Testis (tissue), 2 donors: ENCODE measurements at regions not wholly inside any gene's neighbourhood (a gene's known extent, or its start where the extent isn't known, plus 50 kb on each side); places are given as distances from the start of the nearest gene placed in this dataset.

Experiments used
- DNase-seq: peaks from one replicate; pipeline ENCODE4 v3.0.0-alpha.2; 2019
- H3K27ac ChIP-seq, 2 donors: fragments of 200-600 bp; sonication (generic); one replicate each; pipeline ENCODE4 v1.5.1; 2019
- H3K27me3 ChIP-seq: fragments of 200-600 bp; sonication (generic); one replicate; pipeline ENCODE4 v1.5.1; 2019
- H3K36me3 ChIP-seq: fragments of 200-600 bp; sonication (generic); one replicate; pipeline ENCODE4 v1.5.1; 2017; ENCODE audit warnings: low read depth; ENCODE audit errors: missing control alignments
- H3K4me1 ChIP-seq: fragments of 200-600 bp; sonication (generic); one replicate; pipeline ENCODE4 v1.5.1; 2019
- H3K4me3 ChIP-seq, 2 donors: fragments of 200-600 bp; sonication (generic); one replicate each; pipeline ENCODE4 v1.5.1; 2017 to 2019
- H3K9me3 ChIP-seq: fragments of 200-600 bp; sonication (generic); one replicate; pipeline ENCODE4 v1.5.1; 2017
- POLR2A ChIP-seq: fragments of 450-650 bp; IDR thresholded peaks from one replicate; pipeline ENCODE4 v1.6.1; 2017; ENCODE audit warnings: antibody characterized with exemption, mild to moderate bottlenecking, moderate library complexity
- WGBS, 2 donors: methylation state at CpG; one replicate each; pipeline ENCODE4 v1.1.5; 2018; 5-methylcytosine and 5-hydroxymethylcytosine counted together
- intact Hi-C: fragments of 100-400 bp; cut with DNase I; formaldehyde crosslinking; loops from one replicate; pipeline ENCODE4 v1.15.1; 2023; ENCODE audit warnings: low total_unique reads
- TF ChIP-seq, protein P1 (sequence below), 3 experiments: fragments of 450-650 bp in 2 of 3; fragments of 200-600 bp in 1 of 3; sonication (generic) in 1 of 3; IDR thresholded peaks; one replicate each; pipeline ENCODE4 v1.5.1; 2016 to 2019; ENCODE audit warnings: antibody characterized with exemption in 3 of 3, mild to moderate bottlenecking in 2 of 3, moderate library complexity in 1 of 3

DNA sequence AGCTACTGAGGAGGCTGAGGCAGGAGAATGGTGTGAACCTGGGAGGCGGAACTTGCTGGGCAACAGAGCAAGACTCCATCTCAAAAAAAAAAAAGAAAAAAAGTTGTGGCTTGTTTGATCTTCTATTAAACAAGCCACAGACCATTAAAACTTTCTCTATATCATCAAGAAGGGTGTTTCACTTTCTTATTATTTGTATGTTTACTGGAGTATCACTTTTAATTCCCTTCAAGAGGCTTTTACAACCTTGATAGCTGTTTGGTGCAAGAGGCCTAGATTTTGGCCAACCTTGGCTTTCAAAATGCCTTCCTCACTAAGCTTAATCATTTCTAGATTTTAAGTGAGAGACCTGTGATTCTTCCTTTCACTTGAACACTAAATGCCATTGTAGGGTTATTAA lies 339.1 kb downstream of the TSN start:
- WGBS, 2 donors, result 89 to 100% methylated on average over 1 of the region's 1 CpG

DNA sequence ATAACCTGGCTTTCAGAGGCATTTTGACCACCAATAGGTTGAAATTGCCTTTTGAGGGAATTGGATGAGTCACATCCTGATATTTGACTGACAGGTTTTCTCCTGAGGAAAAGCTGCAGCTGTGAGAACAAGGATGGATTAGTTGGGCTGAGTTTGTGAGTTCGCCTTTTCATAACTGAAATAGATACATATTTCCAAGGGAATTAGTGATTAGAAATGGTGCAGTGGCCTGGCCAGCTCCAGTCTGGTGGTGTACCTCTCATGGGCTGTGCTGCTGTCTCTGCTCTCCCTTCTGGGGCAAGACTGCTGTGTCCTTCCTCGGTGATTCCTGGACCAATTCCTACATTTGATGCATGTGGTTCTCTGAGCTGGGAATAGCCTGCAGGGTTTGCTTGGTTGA lies 341.3 kb downstream of the TSN start:
- 46 to 71% methylated on average over 2 of the region's 2 CpGs for WGBS, 2 donors
- Histone ChIP-seq H3K4me3 (no peak overlapping the region), H3K9me3 (no peaks in the 10 kb centered on the region), H3K36me3 (no peaks in the 10 kb centered on the region), H3K4me1 (no peaks in the 10 kb centered on the region), H3K27ac (no peak overlapping the region), H3K27me3 (no peaks in the 10 kb centered on the region)
- TF ChIP-seq, protein P1, sequence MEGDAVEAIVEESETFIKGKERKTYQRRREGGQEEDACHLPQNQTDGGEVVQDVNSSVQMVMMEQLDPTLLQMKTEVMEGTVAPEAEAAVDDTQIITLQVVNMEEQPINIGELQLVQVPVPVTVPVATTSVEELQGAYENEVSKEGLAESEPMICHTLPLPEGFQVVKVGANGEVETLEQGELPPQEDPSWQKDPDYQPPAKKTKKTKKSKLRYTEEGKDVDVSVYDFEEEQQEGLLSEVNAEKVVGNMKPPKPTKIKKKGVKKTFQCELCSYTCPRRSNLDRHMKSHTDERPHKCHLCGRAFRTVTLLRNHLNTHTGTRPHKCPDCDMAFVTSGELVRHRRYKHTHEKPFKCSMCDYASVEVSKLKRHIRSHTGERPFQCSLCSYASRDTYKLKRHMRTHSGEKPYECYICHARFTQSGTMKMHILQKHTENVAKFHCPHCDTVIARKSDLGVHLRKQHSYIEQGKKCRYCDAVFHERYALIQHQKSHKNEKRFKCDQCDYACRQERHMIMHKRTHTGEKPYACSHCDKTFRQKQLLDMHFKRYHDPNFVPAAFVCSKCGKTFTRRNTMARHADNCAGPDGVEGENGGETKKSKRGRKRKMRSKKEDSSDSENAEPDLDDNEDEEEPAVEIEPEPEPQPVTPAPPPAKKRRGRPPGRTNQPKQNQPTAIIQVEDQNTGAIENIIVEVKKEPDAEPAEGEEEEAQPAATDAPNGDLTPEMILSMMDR (IDR thresholded peaks at IDR 0.05), result no peak
- no peak for TF ChIP-seq POLR2A
- intact Hi-C loops, result no loop called here
- DNase-seq, result no peak

More for the DNA sequence above, 339.1 kb downstream of the TSN start:
- H3K27ac ChIP-seq, result no peak overlapping the region
- no peaks in the 10 kb centered on the region for H3K27me3 ChIP-seq
- TF ChIP-seq, protein P1 (IDR thresholded peaks at IDR 0.05), result no peak
- TF ChIP-seq POLR2A, result no peak
- no peak overlapping the region for H3K4me3 ChIP-seq
- no peaks in the 10 kb centered on the region for H3K36me3 ChIP-seq
- H3K9me3 ChIP-seq, result no peaks in the 10 kb centered on the region
- DNase-seq, result no peak
- no peaks in the 10 kb centered on the region for H3K4me1 ChIP-seq
- intact Hi-C loops, result no loop called here

DNA sequence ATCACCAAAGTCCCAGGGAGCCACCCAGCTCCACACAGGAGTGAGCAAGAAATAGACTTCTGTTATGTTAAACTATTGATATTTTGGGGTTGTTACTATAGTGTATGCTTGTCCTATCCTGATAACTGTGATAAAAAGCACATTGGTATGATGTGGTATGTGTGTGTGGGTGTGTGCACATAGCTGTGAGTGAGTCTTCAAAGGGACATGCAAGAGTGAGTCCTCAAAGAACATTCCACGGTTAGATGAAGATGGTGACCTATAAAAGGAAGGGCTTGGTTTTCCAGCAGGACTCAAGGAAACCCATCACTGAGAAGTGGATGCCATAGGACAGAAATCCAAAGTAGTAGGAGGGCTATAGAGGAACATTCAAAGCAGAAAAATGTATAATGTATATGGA lies 342.9 kb downstream of the TSN start:
- no peaks in the 10 kb centered on the region for H3K4me1 ChIP-seq
- no peaks in the 10 kb centered on the region for H3K36me3 ChIP-seq
- 78 to 89% methylated on average over 1 of the region's 1 CpG for WGBS, 2 donors
- H3K4me3 ChIP-seq, result no peak overlapping the region
- H3K27me3 ChIP-seq, result no peaks in the 10 kb centered on the region
- H3K27ac ChIP-seq, result no peak overlapping the region
- DNase-seq, result no peak
- no peaks in the 10 kb centered on the region for H3K9me3 ChIP-seq
- intact Hi-C loops, result no loop called here
- no peak for TF ChIP-seq POLR2A
- TF ChIP-seq, protein P1 (IDR thresholded peaks at IDR 0.05), result no peak

DNA sequence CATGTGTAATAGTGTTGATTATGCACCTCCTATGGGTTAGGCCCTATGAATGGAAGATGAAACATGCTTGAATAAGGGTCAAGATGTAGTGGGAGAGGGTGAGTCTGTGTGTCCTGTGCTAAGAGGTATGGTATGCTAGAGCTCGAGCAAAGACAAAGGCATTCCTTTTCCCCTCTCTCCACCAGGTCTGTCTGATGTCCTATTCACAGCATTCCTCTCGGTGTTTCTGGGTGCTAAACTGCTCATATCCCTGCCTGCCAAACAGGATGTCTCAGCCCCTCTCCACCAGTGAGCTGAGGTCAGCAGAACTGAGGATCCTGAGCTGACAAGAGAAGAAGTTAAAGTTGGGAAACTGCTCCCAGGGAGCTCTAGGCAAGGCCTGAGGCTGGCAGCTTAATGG lies 344.9 kb downstream of the TSN start:
- TF ChIP-seq, protein P1 (IDR thresholded peaks at IDR 0.05), result no peak
- TF ChIP-seq POLR2A, result no peak
- Histone ChIP-seq H3K9me3 (no peaks in the 10 kb centered on the region), H3K27me3 (no peaks in the 10 kb centered on the region), H3K36me3 (no peaks in the 10 kb centered on the region), H3K4me3 (no peak overlapping the region), H3K27ac (no peak overlapping the region), H3K4me1 (no peaks in the 10 kb centered on the region)
- 52 to 53% methylated on average over 2 of the region's 2 CpGs for WGBS, 2 donors
- intact Hi-C loops, result no loop called here
- no peak for DNase-seq

DNA sequence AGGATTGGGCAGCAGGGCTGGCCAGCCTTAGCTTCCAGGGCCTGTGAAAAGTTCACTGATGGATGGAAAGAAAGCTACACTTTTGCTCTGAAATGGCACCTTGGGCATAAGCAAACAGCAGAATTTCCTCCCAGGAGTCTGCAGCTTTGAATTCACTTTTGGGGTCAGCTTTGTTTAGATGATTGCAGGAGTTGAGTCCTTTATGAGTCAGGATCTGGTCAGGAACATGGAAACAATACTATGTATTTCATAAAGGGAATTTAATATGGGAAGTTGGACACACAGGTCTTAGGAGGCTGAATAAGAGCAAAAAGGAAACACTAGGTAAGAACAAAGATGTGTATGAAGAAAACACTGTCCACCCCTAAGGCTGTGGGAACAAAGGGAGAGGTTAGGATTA lies 345.3 kb downstream of the TSN start:
- Histone ChIP-seq H3K36me3 (no peaks in the 10 kb centered on the region), H3K27ac (no peak overlapping the region), H3K4me3 (no peak overlapping the region), H3K27me3 (no peaks in the 10 kb centered on the region), H3K9me3 (no peaks in the 10 kb centered on the region), H3K4me1 (no peaks in the 10 kb centered on the region)
- DNase-seq, result no peak
- no peak for TF ChIP-seq POLR2A
- TF ChIP-seq, protein P1 (IDR thresholded peaks at IDR 0.05), result no peak
- intact Hi-C loops, result no loop called here
